ENCODE measurements at regions not wholly inside any gene's neighbourhood (a gene's known extent, or its start where the extent isn't known, plus 50 kb on each side); places are given as distances from the start of the nearest gene placed in this dataset.
"Not testable (repeated sequence)": the region's sequence is repeated elsewhere in the genome, so short reads cannot be mapped to it uniquely, and the experiment has no call there.

- in situ Hi-C loops (cut with MboI; ENCODE audit: low sequenced_read_pairs), result no loop called here
Observed at GRCh38 chr10:3255075-3255474, 82.5 kb upstream of the PITRM1 start.

GRCh38 chr10:3253974-3254373 is 81.4 kb upstream of the PITRM1 start:
- in situ Hi-C loops (cut with MboI; ENCODE audit: low sequenced_read_pairs), result not testable (repeated sequence)

- in situ Hi-C loops (cut with MboI; ENCODE audit: low sequenced_read_pairs), result no loop called here
Observed at GRCh38 chr10:3251172-3251571, 78.6 kb upstream of the PITRM1 start.

GRCh38 chr10:3249307-3249889 is 76.8 kb upstream of the PITRM1 start:
- in situ Hi-C loops (cut with MboI; ENCODE audit: low sequenced_read_pairs), result loop anchor here (25.0 kb wide), 2 partner anchors 513 to 1513 kb away; no protein-coding TSS in a partner anchor

GRCh38 chr10:3248526-3249306 is 76.1 kb upstream of the PITRM1 start:
- in situ Hi-C loops (cut with MboI; ENCODE audit: low sequenced_read_pairs), result loop anchor here (25.0 kb wide), 2 partner anchors 514 to 1514 kb away; no protein-coding TSS in a partner anchor

GRCh38 chr10:3245395-3245794 is 72.8 kb upstream of the PITRM1 start:
- in situ Hi-C loops (cut with MboI; ENCODE audit: low sequenced_read_pairs), result loop anchor here (25.0 kb wide), 2 partner anchors 517 to 1517 kb away; no protein-coding TSS in a partner anchor

- in situ Hi-C loops (cut with MboI; ENCODE audit: low sequenced_read_pairs), result loop anchor here (25.0 kb wide), 2 partner anchors 520 to 1520 kb away; no protein-coding TSS in a partner anchor
Observed at GRCh38 chr10:3241967-3242650, 69.5 kb upstream of the PITRM1 start.

GRCh38 chr10:3241274-3241921 is 68.8 kb upstream of the PITRM1 start:
- in situ Hi-C loops (cut with MboI; ENCODE audit: low sequenced_read_pairs), result loop anchor here (25.0 kb wide), 2 partner anchors 521 to 1521 kb away; no protein-coding TSS in a partner anchor

GRCh38 chr10:3239920-3240894 is 67.6 kb upstream of the PITRM1 start:
- in situ Hi-C loops (cut with MboI; ENCODE audit: low sequenced_read_pairs), result loop anchor here (25.0 kb wide), 2 partner anchors 522 to 1522 kb away; no protein-coding TSS in a partner anchor

GRCh38 chr10:3239066-3239919 is 66.7 kb upstream of the PITRM1 start:
- in situ Hi-C loops (cut with MboI; ENCODE audit: low sequenced_read_pairs), result loop anchor here (25.0 kb wide), 2 partner anchors 523 to 1523 kb away; no protein-coding TSS in a partner anchor

GRCh38 chr10:3238115-3238871 is 65.7 kb upstream of the PITRM1 start:
- in situ Hi-C loops (cut with MboI; ENCODE audit: low sequenced_read_pairs), result loop anchor here (25.0 kb wide), 2 partner anchors 524 to 1524 kb away; no protein-coding TSS in a partner anchor

GRCh38 chr10:3237530-3237929 is 64.9 kb upstream of the PITRM1 start:
- in situ Hi-C loops (cut with MboI; ENCODE audit: low sequenced_read_pairs), result loop anchor here (25.0 kb wide), 2 partner anchors 525 to 1525 kb away; no protein-coding TSS in a partner anchor

GRCh38 chr10:3236644-3237404 is 64.2 kb upstream of the PITRM1 start:
- in situ Hi-C loops (cut with MboI; ENCODE audit: low sequenced_read_pairs), result loop anchor here (25.0 kb wide), 2 partner anchors 525 to 1525 kb away; no protein-coding TSS in a partner anchor

- in situ Hi-C loops (cut with MboI; ENCODE audit: low sequenced_read_pairs), result loop anchor here (25.0 kb wide), 2 partner anchors 526 to 1526 kb away; no protein-coding TSS in a partner anchor
Observed at GRCh38 chr10:3235996-3236510, 63.5 kb upstream of the PITRM1 start.

GRCh38 chr10:3235395-3235794 is 62.8 kb upstream of the PITRM1 start:
- in situ Hi-C loops (cut with MboI; ENCODE audit: low sequenced_read_pairs), result loop anchor here (25.0 kb wide), 2 partner anchors 527 to 1527 kb away; no protein-coding TSS in a partner anchor

- in situ Hi-C loops (cut with MboI; ENCODE audit: low sequenced_read_pairs), result loop anchor here (25.0 kb wide), 2 partner anchors 529 to 1529 kb away; no protein-coding TSS in a partner anchor
Observed at GRCh38 chr10:3233486-3233990, 61.0 kb upstream of the PITRM1 start.
